Natural killer cell treated with Interleukin-12 subunit alpha and Interleukin-12 subunit beta and Interleukin-15 and Interleukin-18, amount 100 ng/mL, for 72 hours (primary cell): ENCODE measurements at regions not wholly inside any gene's neighbourhood (a gene's known extent, or its start where the extent isn't known, plus 50 kb on each side); places are given as distances from the start of the nearest gene placed in this dataset.
"Not testable (repeated sequence)": the region's sequence is repeated elsewhere in the genome, so short reads cannot be mapped to it uniquely, and the experiment has no call there.

Experiments used
- ATAC-seq, 2 donors: fragments of 150-1000 bp; cut with Tn5 transposase in 1 of 2; sonication (Bioruptor Pico), chemical (Tn5 transposase) in 1 of 2; 2 replicates each; pipeline ENCODE4 v1.10.0; 2021
- DNase-seq: peaks from one replicate; pipeline ENCODE4 v3.0.0; 2022; ENCODE audit warnings: low spot score
- H3K27ac Mint-ChIP-seq, 2 donors: 1 replicate in 1 of 2; 2 replicates in 1 of 2; pipeline ENCODE4 v1.8.0; 2022; ENCODE audit warnings: mixed read lengths in 2 of 2, mild to moderate bottlenecking in 1 of 2, moderate library complexity in 1 of 2
- H3K27me3 Mint-ChIP-seq, 2 donors: 1 replicate in 1 of 2; 2 replicates in 1 of 2; pipeline ENCODE4 v1.8.0; 2022; ENCODE audit warnings: mixed read lengths in 2 of 2
- H3K36me3 Mint-ChIP-seq: one replicate; pipeline ENCODE4 v1.8.0; 2022; ENCODE audit warnings: mixed read lengths
- H3K4me1 Mint-ChIP-seq, 2 donors: 1 replicate in 1 of 2; 2 replicates in 1 of 2; pipeline ENCODE4 v1.8.0; 2022; ENCODE audit warnings: low read depth in 2 of 2, mixed read lengths in 2 of 2, mild to moderate bottlenecking in 1 of 2
- H3K4me3 Mint-ChIP-seq: one replicate; pipeline ENCODE4 v1.8.0; 2022; ENCODE audit warnings: mixed read lengths
- H3K9me3 Mint-ChIP-seq: 2 replicates; pipeline ENCODE4 v1.8.0; 2022; ENCODE audit warnings: mixed read lengths

- Mint-ChIP-seq H3K27ac (no peak overlapping the region), H3K4me1 (peaks cover 0 to 2% of the 10 kb centered on the region in 2 donors), H3K36me3 (no peaks in the 10 kb centered on the region), H3K9me3 (no peaks in the 10 kb centered on the region), H3K27me3 (no peaks in the 10 kb centered on the region), H3K4me3 (no peak overlapping the region)
- ATAC-seq = no peak
- DNase-seq = no peak
Observed at GRCh38 chr7:4574851-4575250, 107.2 kb upstream of the FOXK1 start.

- Mint-ChIP-seq H3K4me3 (no peak overlapping the region), H3K4me1 (peaks cover 0 to 2% of the 10 kb centered on the region in 2 donors), H3K9me3 (no peaks in the 10 kb centered on the region), H3K27ac (no peak overlapping the region), H3K36me3 (no peaks in the 10 kb centered on the region), H3K27me3 (no peaks in the 10 kb centered on the region)
- no peak for DNase-seq
- no peak for ATAC-seq
Observed at GRCh38 chr7:4575254-4575653, 106.8 kb upstream of the FOXK1 start.

DNA sequence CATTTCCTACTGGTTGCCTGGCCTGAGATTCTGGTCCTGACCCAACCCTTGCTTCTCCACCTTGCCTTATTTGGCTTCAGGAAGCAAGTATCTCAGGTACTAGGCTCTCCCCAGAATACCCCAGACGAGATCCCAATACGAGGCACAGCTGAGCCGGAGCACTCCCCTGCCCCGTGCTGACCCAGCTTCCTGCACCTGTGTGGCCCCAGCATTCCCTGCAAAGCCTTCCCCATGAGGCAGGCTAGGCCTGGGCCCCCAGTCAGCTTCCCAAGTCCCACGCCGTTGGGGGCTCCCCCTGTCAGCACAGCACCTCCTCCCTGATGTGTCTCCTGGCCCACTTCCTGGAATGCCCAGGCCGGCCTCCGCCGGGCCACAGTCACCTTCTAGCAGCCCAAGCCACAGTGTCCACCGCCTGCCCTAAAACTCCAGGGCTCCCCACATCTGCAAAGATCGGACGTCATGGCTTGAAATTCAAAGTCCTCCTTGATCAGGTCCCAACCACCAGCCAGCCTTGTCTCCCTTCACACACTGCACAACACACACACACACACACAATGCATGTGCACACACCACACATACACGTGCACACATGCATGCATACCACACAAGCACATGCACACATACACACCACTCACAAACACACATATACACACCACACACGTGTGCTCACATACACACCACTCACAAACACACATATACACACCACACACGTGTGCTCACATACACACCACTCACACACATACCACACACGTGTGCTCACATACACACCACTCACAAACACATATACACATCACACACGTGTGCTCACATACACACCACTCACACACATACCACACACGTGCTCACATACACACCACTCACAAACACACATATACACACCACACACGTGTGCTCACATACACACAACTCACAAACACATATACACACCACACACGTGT lies 78.9 kb upstream of the FOXK1 start:
- Mint-ChIP-seq H3K4me1 (no peaks in the 10 kb centered on the region), H3K27ac (no peak overlapping the region), H3K36me3 (no peaks in the 10 kb centered on the region), H3K27me3 (peaks cover 0 to 2% of the 10 kb centered on the region in 2 donors), H3K4me3 (no peak overlapping the region), H3K9me3 (no peaks in the 10 kb centered on the region)
- DNase-seq (no peak), ATAC-seq (no peak)

DNA sequence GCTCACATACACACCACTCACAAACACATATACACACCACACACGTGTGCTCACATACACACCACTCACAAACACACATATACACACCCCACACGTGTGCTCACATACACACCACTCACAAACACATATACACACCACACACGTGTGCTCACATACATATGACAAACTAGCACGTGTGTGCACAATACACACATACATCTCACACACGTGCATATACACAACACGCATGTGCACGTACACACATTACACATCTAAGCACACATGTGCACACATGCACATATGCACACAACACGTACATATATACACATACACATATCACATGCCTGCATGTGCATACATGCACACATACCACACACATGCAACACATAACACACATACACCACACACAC lies 78.3 kb upstream of the FOXK1 start:
- H3K4me1 Mint-ChIP-seq = no peaks in the 10 kb centered on the region
- no peak overlapping the region for H3K27ac Mint-ChIP-seq
- H3K9me3 Mint-ChIP-seq = no peaks in the 10 kb centered on the region
- DNase-seq = no peak
- peaks cover 0 to 2% of the 10 kb centered on the region in 2 donors for H3K27me3 Mint-ChIP-seq
- no peaks in the 10 kb centered on the region for H3K36me3 Mint-ChIP-seq
- ATAC-seq = no peak
- H3K4me3 Mint-ChIP-seq = no peak overlapping the region

DNA sequence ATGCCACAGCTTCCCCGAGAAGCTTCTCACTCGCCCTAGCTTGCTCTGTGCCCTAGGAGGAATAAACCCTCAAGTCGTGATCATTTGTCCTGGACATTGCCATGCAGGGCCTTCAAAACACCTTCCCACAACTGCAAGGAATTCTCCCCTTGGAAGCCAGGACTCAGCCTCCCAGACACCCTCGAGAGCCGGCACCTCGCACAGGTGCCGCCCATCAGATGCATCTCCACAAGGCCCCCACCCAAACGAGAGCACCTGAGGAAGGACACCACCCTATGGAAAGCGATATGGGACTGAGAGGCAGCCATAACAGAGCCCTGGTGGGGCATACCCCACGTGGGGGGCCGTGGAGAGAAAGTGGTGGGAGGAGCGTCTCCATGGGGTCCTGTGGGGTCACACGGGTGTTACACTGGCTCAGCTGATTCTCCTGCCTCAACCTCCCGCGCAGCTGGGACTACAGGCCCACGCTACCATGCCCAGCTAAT lies 77.6 kb upstream of the FOXK1 start:
- no peak for ATAC-seq
- peaks cover 0 to 2% of the 10 kb centered on the region in 2 donors for H3K27me3 Mint-ChIP-seq
- no peaks in the 10 kb centered on the region for H3K36me3 Mint-ChIP-seq
- H3K4me1 Mint-ChIP-seq = no peaks in the 10 kb centered on the region
- H3K9me3 Mint-ChIP-seq = no peaks in the 10 kb centered on the region
- no peak for DNase-seq
- H3K4me3 Mint-ChIP-seq = no peak overlapping the region
- no peak overlapping the region for H3K27ac Mint-ChIP-seq

- no peak for DNase-seq
- no peak overlapping the region for H3K27ac Mint-ChIP-seq
- no peak for ATAC-seq
- no peaks in the 10 kb centered on the region for H3K9me3 Mint-ChIP-seq
- no peaks in the 10 kb centered on the region for H3K36me3 Mint-ChIP-seq
- no peak overlapping the region for H3K4me3 Mint-ChIP-seq
- peaks cover 0 to 5% of the 10 kb centered on the region in 2 donors for H3K27me3 Mint-ChIP-seq
- H3K4me1 Mint-ChIP-seq = peaks cover 0 to 3% of the 10 kb centered on the region in 2 donors
Observed at GRCh38 chr7:4606797-4607196, 75.3 kb upstream of the FOXK1 start.

DNA sequence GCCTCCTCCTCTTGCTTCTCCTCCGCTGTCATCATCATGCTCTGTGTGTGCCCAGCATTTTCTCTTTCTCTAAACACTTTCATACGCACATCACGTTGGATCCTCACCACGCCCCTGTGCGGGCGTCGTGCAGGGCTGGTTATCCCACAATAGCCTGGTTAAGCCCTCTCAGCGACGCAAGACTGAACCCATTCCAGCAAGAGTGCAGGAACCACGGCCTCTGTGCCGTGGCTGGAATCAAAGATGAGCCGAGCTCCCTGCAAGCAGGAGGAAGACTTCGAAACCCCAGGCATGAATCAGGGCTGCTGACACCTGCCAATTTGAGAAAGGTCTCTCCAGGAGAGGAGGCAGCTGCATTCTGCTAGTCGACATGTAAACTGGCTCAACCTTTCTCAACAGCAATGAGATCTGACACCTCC lies 74.8 kb upstream of the FOXK1 start:
- H3K27ac Mint-ChIP-seq = no peak overlapping the region
- no peaks in the 10 kb centered on the region for H3K36me3 Mint-ChIP-seq
- H3K9me3 Mint-ChIP-seq = no peaks in the 10 kb centered on the region
- no peak for DNase-seq
- no peak overlapping the region for H3K4me3 Mint-ChIP-seq
- peaks cover 0 to 5% of the 10 kb centered on the region in 2 donors for H3K27me3 Mint-ChIP-seq
- no peak for ATAC-seq
- peaks cover 0 to 3% of the 10 kb centered on the region in 2 donors for H3K4me1 Mint-ChIP-seq

GRCh38 chr7:4609576-4609975 lies 72.5 kb upstream of the FOXK1 start:
- not testable (repeated sequence) for H3K4me1 Mint-ChIP-seq, H3K36me3 Mint-ChIP-seq, ATAC-seq, H3K27ac Mint-ChIP-seq, DNase-seq, H3K9me3 Mint-ChIP-seq, H3K4me3 Mint-ChIP-seq, H3K27me3 Mint-ChIP-seq

- Mint-ChIP-seq H3K27me3 (peaks cover 0 to 3% of the 10 kb centered on the region in 2 donors), H3K4me1 (peaks cover 7 to 8% of the 10 kb centered on the region in 2 donors), H3K27ac (no peak overlapping the region), H3K36me3 (no peaks in the 10 kb centered on the region), H3K9me3 (no peaks in the 10 kb centered on the region), H3K4me3 (no peak overlapping the region)
- ATAC-seq (peak in 1 of 2 donors; percentile 61), DNase-seq (peak; percentile 76)
Observed at GRCh38 chr7:4610768-4611467, 71.2 kb upstream of the FOXK1 start.

- DNase-seq = no peak
- Mint-ChIP-seq H3K27ac (no peak overlapping the region), H3K9me3 (no peaks in the 10 kb centered on the region), H3K4me1 (peaks cover 7 to 8% of the 10 kb centered on the region in 2 donors), H3K27me3 (peaks cover 0 to 3% of the 10 kb centered on the region in 2 donors), H3K36me3 (no peaks in the 10 kb centered on the region), H3K4me3 (no peak overlapping the region)
- no peak for ATAC-seq
Observed at GRCh38 chr7:4612237-4612636, 69.9 kb upstream of the FOXK1 start.

GRCh38 chr7:4612939-4613841 lies 68.9 kb upstream of the FOXK1 start:
- no peaks in the 10 kb centered on the region for H3K9me3 Mint-ChIP-seq
- H3K4me1 Mint-ChIP-seq = peaks cover 7 to 8% of the 10 kb centered on the region in 2 donors
- H3K27ac Mint-ChIP-seq = no peak overlapping the region
- H3K36me3 Mint-ChIP-seq = no peaks in the 10 kb centered on the region
- DNase-seq (no peak), ATAC-seq (peak; percentile 32 to 37)
- peak overlapping the region; percentile 66 for H3K4me3 Mint-ChIP-seq
- peaks cover 0 to 3% of the 10 kb centered on the region in 2 donors for H3K27me3 Mint-ChIP-seq

DNA sequence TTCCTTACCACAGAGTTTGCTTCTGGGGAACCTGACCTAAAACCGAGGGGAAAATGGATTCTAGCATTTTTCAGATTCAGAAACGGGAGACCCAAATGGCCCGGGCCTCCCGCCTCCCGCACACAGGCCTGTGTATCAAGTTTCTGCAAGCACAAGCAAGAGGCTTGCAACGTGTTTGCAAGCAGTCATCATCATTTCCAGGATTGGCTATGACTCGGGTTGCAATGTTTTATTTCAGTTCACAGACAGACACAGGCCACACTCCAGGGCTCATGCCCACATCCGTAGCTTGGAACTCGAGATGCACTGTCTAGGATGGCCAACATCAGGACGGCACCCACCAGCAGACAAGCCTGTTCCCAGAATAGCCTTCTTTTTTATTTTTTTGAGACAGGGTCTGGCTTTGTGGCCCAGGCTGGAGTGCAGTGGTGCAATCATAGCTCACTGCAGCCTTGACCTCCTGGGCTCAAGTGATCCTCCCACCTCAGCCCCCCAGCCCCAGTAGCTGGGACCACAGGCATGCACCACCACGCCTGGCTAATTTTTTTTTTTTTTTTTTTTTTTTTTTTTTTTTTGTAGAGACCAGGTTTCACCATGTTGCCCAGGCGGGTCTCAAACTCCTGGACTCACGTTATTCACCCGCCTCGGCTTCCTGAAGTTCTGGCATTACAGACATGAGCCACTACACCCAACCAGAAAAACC lies 68.1 kb upstream of the FOXK1 start:
- no peak for ATAC-seq
- Mint-ChIP-seq H3K9me3 (no peaks in the 10 kb centered on the region), H3K4me1 (peaks cover 7 to 8% of the 10 kb centered on the region in 2 donors), H3K4me3 (peak overlapping the region; percentile 66), H3K27me3 (peaks cover 0 to 3% of the 10 kb centered on the region in 2 donors), H3K27ac (no peak overlapping the region), H3K36me3 (no peaks in the 10 kb centered on the region)
- DNase-seq = no peak

DNA sequence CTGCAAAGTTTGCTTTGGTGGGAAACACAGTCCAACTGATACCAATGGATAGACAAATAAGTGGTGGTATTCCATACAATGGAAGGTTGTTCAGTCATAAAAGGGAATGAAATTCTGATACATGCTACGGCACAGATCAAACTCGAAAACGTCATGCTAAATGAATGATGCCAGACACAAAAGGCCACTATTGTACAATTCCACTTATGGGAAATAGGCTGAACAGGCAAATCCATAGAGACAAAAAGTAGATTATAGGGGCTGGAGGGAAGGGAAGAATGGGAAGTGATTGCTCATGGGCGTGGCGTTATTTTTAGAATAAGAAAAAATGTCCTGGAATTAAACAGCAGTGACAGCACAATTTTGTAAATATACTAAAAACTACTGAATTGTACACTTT lies 66.0 kb upstream of the FOXK1 start:
- DNase-seq = no peak
- H3K4me3 Mint-ChIP-seq = no peak overlapping the region
- peaks cover 5 to 7% of the 10 kb centered on the region in 2 donors for H3K4me1 Mint-ChIP-seq
- H3K27me3 Mint-ChIP-seq = no peaks in the 10 kb centered on the region
- no peaks in the 10 kb centered on the region for H3K9me3 Mint-ChIP-seq
- ATAC-seq = no peak
- no peak overlapping the region for H3K27ac Mint-ChIP-seq
- no peaks in the 10 kb centered on the region for H3K36me3 Mint-ChIP-seq
